ENCODE measurements at regions not wholly inside any gene's neighbourhood (a gene's known extent, or its start where the extent isn't known, plus 50 kb on each side); places are given as distances from the start of the nearest gene placed in this dataset.

GRCh38 chr1:219682788-219683187 is 69.9 kb upstream of the ZC3H11B start:
- no peaks in the 10 kb centered on the region for H4K20me1 ChIP-seq (ENCODE audit: insufficient read depth, low read length)
- H3K36me3 ChIP-seq (replicated peaks in 1 of 2; ENCODE audit: control insufficient read depth in 1 of 2, insufficient read depth in 2 of 2, low read length in 2 of 2) = no peaks in the 10 kb centered on the region
- H3K4me1 ChIP-seq (ENCODE audit: insufficient read depth, low read length) = no peaks in the 10 kb centered on the region
- CTCF ChIA-PET (ENCODE audit: low intra/inter-chr PET ratio, low total read pairs) = no interaction called here
- H3K79me2 ChIP-seq (ENCODE audit: insufficient read depth, low read length) = no peaks in the 10 kb centered on the region
- H3K4me3 ChIP-seq (replicated peaks in 1 of 3; ENCODE audit: insufficient read depth in 1 of 3, low read depth in 2 of 3, low read length in 3 of 3) = no peak overlapping the region
- H2AFZ ChIP-seq (ENCODE audit: low read length) = no peak overlapping the region
- no peak for ATAC-seq
- FAIRE-seq = no peak
- TF ChIP-seq KAT2B (IDR thresholded peaks at IDR 0.05; ENCODE audit: borderline replicate concordance, low read depth, low read length) (no peak), ZNF484 (CRISPR knock-in tag; IDR thresholded peaks at IDR 0.05; ENCODE audit: borderline replicate concordance, low read depth) (no peak), ZNF577 (CRISPR knock-in tag; IDR thresholded peaks at IDR 0.05; ENCODE audit: borderline replicate concordance, low read depth) (no peak), ZNF460 (CRISPR knock-in tag; IDR thresholded peaks at IDR 0.05; ENCODE audit: borderline replicate concordance) (no peak), TFAP4 (IDR thresholded peaks at IDR 0.05; ENCODE audit: borderline replicate concordance, low read depth) (no peak), PRPF4 (IDR thresholded peaks at IDR 0.05; ENCODE audit: low read depth, low read length, poor library complexity, severe bottlenecking) (no peak), MLLT10 (CRISPR knock-in tag; IDR thresholded peaks at IDR 0.05) (no peak)
- TF ChIP-seq, protein P1, sequence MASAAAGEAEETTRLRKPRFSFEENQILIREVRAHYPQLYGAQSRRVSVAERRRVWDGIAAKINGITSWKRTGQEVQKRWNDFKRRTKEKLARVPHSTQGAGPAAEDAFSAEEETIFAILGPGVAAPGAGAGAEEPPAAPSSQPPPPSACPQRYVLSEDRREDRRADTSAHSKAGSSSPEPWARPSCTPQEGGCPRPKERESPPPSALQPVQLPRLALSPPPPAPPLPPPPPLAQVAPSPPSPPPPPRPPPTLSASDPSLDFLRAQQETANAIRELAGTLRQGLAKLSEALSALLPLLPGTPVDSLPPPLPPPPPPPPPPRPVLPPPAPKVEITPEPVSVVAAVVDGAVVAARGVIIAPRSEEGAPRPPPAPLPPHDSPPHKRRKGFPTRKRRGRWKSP (CRISPR knock-in tag; IDR thresholded peaks at IDR 0.05) = no peak
- intact Hi-C loops (cut with micrococcal nuclease; ENCODE audit: unreplicated experiment) (no loop called here), in situ Hi-C loops (cut with HindIII; ENCODE audit: extremely low pct_ligation_motif_present, low pct_unique_long_range_greater_than_20kb) (no loop called here)
- H3K4me2 ChIP-seq (ENCODE audit: low read depth, low read length) = no peak overlapping the region
- no peak for DNase-seq (ENCODE audit: low spot score)
- BruUV-seq (replicated peaks) = no TSS peak
- H3K9me3 ChIP-seq (ENCODE audit: low read length) = no peaks in the 10 kb centered on the region
- no peaks in the 10 kb centered on the region for H3K27me3 ChIP-seq (ENCODE audit: control insufficient read depth in 1 of 2, insufficient read depth in 2 of 2, low read length in 2 of 2)
- POLR2A ChIA-PET = no interaction called here
- 0% methylated on average over 1 of the region's 1 CpG for WGBS (ENCODE audit: low lambda C conversion rate)
- H3K9ac ChIP-seq (ENCODE audit: insufficient read depth, low read depth, low read length) = no peak overlapping the region
- H3K27ac ChIP-seq (ENCODE audit: extremely low read length, insufficient read depth, low read length) = no peak overlapping the region

Data from HepG2 (cell line).